Transverse colon (tissue), 4 donors: ENCODE measurements at regions not wholly inside any gene's neighbourhood (a gene's known extent, or its start where the extent isn't known, plus 50 kb on each side); places are given as distances from the start of the nearest gene placed in this dataset.

Experiments
- DNase-seq: peaks from one replicate; pipeline ENCODE4 v3.0.0-alpha.2; 2019
- H3K27ac ChIP-seq, 4 donors: fragments of 200-600 bp; sonication (generic); 2 replicates each; pipeline ENCODE4 v1.5.1; 2016 to 2018; ENCODE audit warnings: inconsistent platforms in 4 of 4
- H3K27me3 ChIP-seq: fragments of 200-600 bp; sonication (generic); 2 replicates; pipeline ENCODE4 v1.5.1; 2017; ENCODE audit warnings: inconsistent platforms
- H3K36me3 ChIP-seq, 4 donors: fragments of 200-600 bp; sonication (generic); 2 replicates each; pipeline ENCODE4 v1.5.1; 2017 to 2019; ENCODE audit warnings: inconsistent platforms in 4 of 4
- H3K4me1 ChIP-seq, 4 donors: fragments of 200-600 bp; sonication (generic); 2 replicates each; pipeline ENCODE4 v1.5.1; 2017 to 2020; ENCODE audit warnings: inconsistent platforms in 4 of 4
- H3K4me3 ChIP-seq, 4 donors: fragments of 200-600 bp; sonication (generic); 1 replicate in 1 of 4; 2 replicates in 3 of 4; pipeline versions ENCODE4 v1.5.1 to v1.6.1; 2017 to 2019; ENCODE audit warnings: inconsistent platforms in 4 of 4
- H3K9me3 ChIP-seq, 2 donors: fragments of 200-600 bp; sonication (generic); 2 replicates each; pipeline ENCODE4 v1.5.1; 2017 to 2019; ENCODE audit warnings: inconsistent platforms in 2 of 2
- EP300 ChIP-seq: sonication (generic); formaldehyde crosslinking; IDR thresholded peaks from one replicate; pipeline ENCODE4 v1.6.1; 2017; ENCODE audit warnings: antibody characterized with exemption, low read depth
- POLR2A ChIP-seq: fragments of 450-650 bp; IDR thresholded peaks from one replicate; pipeline ENCODE4 v1.6.1; 2016; ENCODE audit warnings: antibody characterized with exemption, mild to moderate bottlenecking, moderate library complexity
- POLR2AphosphoS5 ChIP-seq, 3 donors: sonication (generic); formaldehyde crosslinking; IDR thresholded peaks; one replicate each; pipeline ENCODE4 v1.6.1; 2016; ENCODE audit warnings: antibody characterized with exemption in 3 of 3
- WGBS, 2 donors: methylation state at CpG; one replicate each; pipeline ENCODE4 v1.1.5; 2018; ENCODE audit warnings: low coverage in 1 of 2; 5-methylcytosine and 5-hydroxymethylcytosine counted together
- in situ Hi-C, 4 donors: fragments of 200-750 bp; cut with MboI; loops; one replicate each; pipeline versions ENCODE4 v1.15.0 to v1.15.1; 2017; ENCODE audit warnings: low sequenced_read_pairs in 3 of 4, low pct_ligation_motif_present in 1 of 4, low pct_unique_long_range_greater_than_20kb in 1 of 4
- intact Hi-C: fragments of 100-400 bp; cut with DNase I; formaldehyde crosslinking; loops from one replicate; pipeline ENCODE4 v1.15.1; 2023; ENCODE audit warnings: low total_unique reads
- TF ChIP-seq, protein P1 (sequence below), 5 experiments: fragments of 200-600 bp in 3 of 5; fragments of 450-650 bp in 2 of 5; sonication (generic) in 3 of 5; IDR thresholded peaks; 1 replicate in 2 of 5; 2 replicates in 3 of 5; pipeline ENCODE4 v1.5.1; 2016 to 2017; ENCODE audit warnings: antibody characterized with exemption in 5 of 5, inconsistent platforms in 3 of 5, mild to moderate bottlenecking in 2 of 5, moderate library complexity in 1 of 5

DNA sequence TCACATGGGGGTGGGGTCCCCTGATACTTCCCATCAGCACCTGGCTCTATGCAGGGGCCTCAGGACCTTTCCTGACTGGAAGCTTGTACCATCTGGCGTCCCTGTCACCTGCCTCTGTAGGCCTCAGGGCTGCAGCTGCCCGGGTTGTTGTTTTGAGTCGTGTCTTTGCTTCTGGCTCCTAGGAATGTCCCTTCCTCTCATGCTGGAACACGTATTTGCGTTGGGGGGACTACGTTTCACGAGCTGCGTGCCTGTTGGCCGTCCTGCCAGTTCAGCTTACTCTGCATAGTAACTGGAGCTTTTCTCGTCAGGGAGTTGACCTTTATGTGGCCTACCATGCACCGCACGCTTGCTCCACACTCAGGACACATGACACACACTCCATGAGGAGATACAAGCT, 54.9 kb upstream of the IRX4 start:
- DNase-seq: no peak
- Histone ChIP-seq H3K4me3 (no peak overlapping the region), H3K9me3 (no peaks in the 10 kb centered on the region), H3K4me1 (no peaks in the 10 kb centered on the region), H3K27me3 (peaks cover 8% of the 10 kb centered on the region), H3K36me3 (no peaks in the 10 kb centered on the region), H3K27ac (no peak overlapping the region)
- in situ Hi-C loops (no loop called here), intact Hi-C loops (no loop called here)
- 80 to 91% methylated on average over 8 to 12 of the region's 12 CpGs for WGBS, 2 donors
- TF ChIP-seq, protein P1, sequence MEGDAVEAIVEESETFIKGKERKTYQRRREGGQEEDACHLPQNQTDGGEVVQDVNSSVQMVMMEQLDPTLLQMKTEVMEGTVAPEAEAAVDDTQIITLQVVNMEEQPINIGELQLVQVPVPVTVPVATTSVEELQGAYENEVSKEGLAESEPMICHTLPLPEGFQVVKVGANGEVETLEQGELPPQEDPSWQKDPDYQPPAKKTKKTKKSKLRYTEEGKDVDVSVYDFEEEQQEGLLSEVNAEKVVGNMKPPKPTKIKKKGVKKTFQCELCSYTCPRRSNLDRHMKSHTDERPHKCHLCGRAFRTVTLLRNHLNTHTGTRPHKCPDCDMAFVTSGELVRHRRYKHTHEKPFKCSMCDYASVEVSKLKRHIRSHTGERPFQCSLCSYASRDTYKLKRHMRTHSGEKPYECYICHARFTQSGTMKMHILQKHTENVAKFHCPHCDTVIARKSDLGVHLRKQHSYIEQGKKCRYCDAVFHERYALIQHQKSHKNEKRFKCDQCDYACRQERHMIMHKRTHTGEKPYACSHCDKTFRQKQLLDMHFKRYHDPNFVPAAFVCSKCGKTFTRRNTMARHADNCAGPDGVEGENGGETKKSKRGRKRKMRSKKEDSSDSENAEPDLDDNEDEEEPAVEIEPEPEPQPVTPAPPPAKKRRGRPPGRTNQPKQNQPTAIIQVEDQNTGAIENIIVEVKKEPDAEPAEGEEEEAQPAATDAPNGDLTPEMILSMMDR (IDR thresholded peaks at IDR 0.05): no peak
- TF ChIP-seq POLR2AphosphoS5 (IDR thresholded peaks at IDR 0.05): no peak
- no peak for TF ChIP-seq EP300
- no peak for TF ChIP-seq POLR2A

DNA sequence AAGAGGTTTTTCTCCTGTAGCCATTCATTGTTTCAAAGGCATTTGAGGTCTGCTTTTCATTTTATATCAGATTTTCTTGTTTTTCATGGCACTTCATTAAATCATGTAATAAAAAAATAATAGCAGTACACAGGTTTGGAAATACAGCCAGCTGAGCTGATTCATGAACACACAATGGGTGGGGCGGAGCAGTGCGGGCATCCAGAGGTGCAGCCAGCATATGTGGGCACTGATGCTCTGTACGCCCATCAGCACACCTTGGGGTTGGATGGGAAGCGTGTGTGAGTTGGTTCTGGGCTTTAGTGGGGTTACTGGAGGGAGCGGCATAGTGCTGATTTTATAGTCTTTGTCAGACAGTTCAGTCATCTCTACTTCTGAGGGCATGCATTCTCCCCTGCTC, 54.2 kb upstream of the IRX4 start:
- Histone ChIP-seq H3K9me3 (no peaks in the 10 kb centered on the region), H3K27me3 (peaks cover 15% of the 10 kb centered on the region), H3K4me1 (no peaks in the 10 kb centered on the region), H3K27ac (no peak overlapping the region), H3K4me3 (no peak overlapping the region), H3K36me3 (no peaks in the 10 kb centered on the region)
- intact Hi-C loops: no loop called here
- WGBS, 2 donors: 78% methylated on average over 5 of the region's 5 CpGs; no CpG with 5 or more reads in 1 of the 2 donors
- TF ChIP-seq EP300 (no peak), POLR2A (no peak), POLR2AphosphoS5 (IDR thresholded peaks at IDR 0.05) (no peak)
- TF ChIP-seq, protein P1 (IDR thresholded peaks at IDR 0.05): no peak
- in situ Hi-C loops: no loop called here
- no peak for DNase-seq

DNA sequence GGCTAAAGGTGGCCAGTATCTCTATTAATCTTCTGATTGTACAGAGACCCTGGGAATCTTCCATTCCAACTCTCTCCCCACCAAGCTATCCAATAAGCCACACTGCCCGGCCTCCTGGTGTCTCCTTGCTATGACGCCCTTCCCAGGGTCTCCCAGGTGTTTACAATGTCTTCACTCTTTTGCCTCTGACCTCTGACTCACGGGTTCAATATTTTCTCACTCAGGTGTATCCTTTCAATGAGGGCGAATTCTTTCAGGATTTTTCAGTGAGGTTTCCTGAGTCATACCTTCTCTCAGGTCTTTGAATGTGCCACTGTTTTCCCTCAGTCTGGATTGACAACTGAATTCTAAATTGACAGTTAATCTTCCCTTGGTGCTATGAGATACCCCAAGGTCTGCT, 53.7 kb upstream of the IRX4 start:
- TF ChIP-seq POLR2AphosphoS5 (IDR thresholded peaks at IDR 0.05) (no peak), EP300 (no peak), POLR2A (no peak)
- TF ChIP-seq, protein P1 (IDR thresholded peaks at IDR 0.05): no peak
- 63 to 70% methylated on average over 2 to 4 of the region's 4 CpGs for WGBS, 2 donors
- no peak overlapping the region for H3K4me3 ChIP-seq
- H3K4me1 ChIP-seq: peaks cover 0 to 4% (median 0%) of the 10 kb centered on the region in 4 donors
- DNase-seq: no peak
- intact Hi-C loops: no loop called here
- no peaks in the 10 kb centered on the region for H3K36me3 ChIP-seq
- H3K27me3 ChIP-seq: peaks cover 20% of the 10 kb centered on the region
- in situ Hi-C loops: no loop called here
- no peaks in the 10 kb centered on the region for H3K9me3 ChIP-seq
- no peak overlapping the region for H3K27ac ChIP-seq

DNA sequence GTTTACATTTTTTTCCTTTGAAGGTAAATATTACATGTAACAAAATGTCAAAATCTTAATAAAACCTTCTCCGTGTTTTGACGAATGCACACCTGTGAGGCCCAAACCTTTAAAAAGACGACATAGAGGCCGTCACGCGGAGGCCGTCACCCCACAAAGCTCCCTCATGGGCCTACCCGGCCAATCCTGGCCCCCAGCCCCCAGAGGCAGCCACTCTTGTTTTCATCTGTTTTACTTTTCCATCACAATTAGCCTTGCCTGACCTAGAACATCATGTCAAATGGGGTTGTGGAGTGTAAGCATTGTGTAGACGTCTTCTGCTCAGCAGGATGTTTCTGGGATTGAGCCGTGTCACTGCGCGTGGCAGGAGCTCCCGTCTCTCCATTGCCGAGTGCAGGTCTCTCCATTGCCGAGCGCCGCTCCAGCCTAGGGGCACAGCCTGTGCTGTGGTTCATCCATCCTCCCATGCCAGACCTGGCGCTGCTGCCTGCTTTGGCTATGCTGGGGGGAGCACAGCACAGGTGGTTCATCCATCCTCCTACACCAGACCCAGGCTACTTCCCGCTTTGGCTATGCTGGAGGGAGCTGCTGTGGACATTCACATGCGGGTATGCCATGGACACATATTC, 52.2 kb upstream of the IRX4 start:
- Histone ChIP-seq H3K4me3 (no peak overlapping the region), H3K27ac (no peak overlapping the region), H3K4me1 (peaks cover 0 to 12% (median 2%) of the 10 kb centered on the region in 4 donors), H3K27me3 (peaks cover 32% of the 10 kb centered on the region), H3K9me3 (no peaks in the 10 kb centered on the region), H3K36me3 (no peaks in the 10 kb centered on the region)
- in situ Hi-C loops: no loop called here
- intact Hi-C loops: no loop called here
- 85 to 92% methylated on average over 8 to 20 of the region's 20 CpGs for WGBS, 2 donors
- no peak for DNase-seq
- TF ChIP-seq POLR2AphosphoS5 (IDR thresholded peaks at IDR 0.05) (no peak), POLR2A (no peak), EP300 (no peak)
- TF ChIP-seq, protein P1 (IDR thresholded peaks at IDR 0.05): no peak
